A549 (cell line): ENCODE measurements at regions not wholly inside any gene's neighbourhood (a gene's known extent, or its start where the extent isn't known, plus 50 kb on each side); places are given as distances from the start of the nearest gene placed in this dataset.

Experiments used
- CTCF ChIP-seq: fragments of >200 bp; sonication (Bioruptor Twin); formaldehyde crosslinking; IDR thresholded peaks from 3 replicates; pipeline ENCODE4 v1.5.1; 2016
- FOSL2 ChIP-seq, 2 experiments: fragments of 450-650 bp in 1 of 2; fragments of >200 bp in 1 of 2; sonication (Bioruptor Twin) in 1 of 2; formaldehyde crosslinking; IDR thresholded peaks; 2 replicates each; pipeline versions ENCODE4 v1.5.0 to v1.6.1; 2016 to 2020; ENCODE audit warnings: mild to moderate bottlenecking in 1 of 2, moderate library complexity in 1 of 2

GRCh38 chr4:121567748-121568147, 129.0 kb downstream of the ANXA5 start:
- TF ChIP-seq FOSL2 (IDR thresholded peaks at IDR 0.05) (no peak), FOSL2 (CRISPR knock-in tag; IDR thresholded peaks at IDR 0.05) (no peak), CTCF (no peak)
